T-helper 17 cell (primary cell): ENCODE measurements at regions not wholly inside any gene's neighbourhood (a gene's known extent, or its start where the extent isn't known, plus 50 kb on each side); places are given as distances from the start of the nearest gene placed in this dataset.

ENCODE experiments used
- ATAC-seq: fragments of 150-1000 bp; cut with Tn5 transposase; 2 replicates; pipeline ENCODE4 v1.10.0; 2021; ENCODE audit warnings: mild to moderate bottlenecking, moderate library complexity
- DNase-seq, 3 donors: peaks; one replicate each; pipeline versions ENCODE4 v3.0.0 to v3.0.0-alpha.2; 2020 to 2021
- H3K9me3 ChIP-seq: one replicate; pipeline ENCODE4 v1.7.0; 2013; ENCODE audit warnings: low read length, mild to moderate bottlenecking; ENCODE audit not compliant: control insufficient read depth, poor library complexity, severe bottlenecking
- H3K27ac Mint-ChIP-seq: one replicate; pipeline ENCODE4 v1.8.0; 2022; ENCODE audit warnings: mild to moderate bottlenecking, moderate library complexity, mixed read lengths
- H3K27me3 Mint-ChIP-seq: one replicate; pipeline ENCODE4 v1.8.0; 2022; ENCODE audit warnings: mixed read lengths
- H3K36me3 Mint-ChIP-seq: one replicate; pipeline ENCODE4 v1.8.0; 2022; ENCODE audit warnings: low read depth, mixed read lengths
- H3K4me1 Mint-ChIP-seq: one replicate; pipeline ENCODE4 v1.8.0; 2022; ENCODE audit warnings: mild to moderate bottlenecking, mixed read lengths
- H3K4me3 Mint-ChIP-seq: one replicate; pipeline ENCODE4 v1.8.0; 2022; ENCODE audit warnings: mild to moderate bottlenecking, moderate library complexity, mixed read lengths

DNA sequence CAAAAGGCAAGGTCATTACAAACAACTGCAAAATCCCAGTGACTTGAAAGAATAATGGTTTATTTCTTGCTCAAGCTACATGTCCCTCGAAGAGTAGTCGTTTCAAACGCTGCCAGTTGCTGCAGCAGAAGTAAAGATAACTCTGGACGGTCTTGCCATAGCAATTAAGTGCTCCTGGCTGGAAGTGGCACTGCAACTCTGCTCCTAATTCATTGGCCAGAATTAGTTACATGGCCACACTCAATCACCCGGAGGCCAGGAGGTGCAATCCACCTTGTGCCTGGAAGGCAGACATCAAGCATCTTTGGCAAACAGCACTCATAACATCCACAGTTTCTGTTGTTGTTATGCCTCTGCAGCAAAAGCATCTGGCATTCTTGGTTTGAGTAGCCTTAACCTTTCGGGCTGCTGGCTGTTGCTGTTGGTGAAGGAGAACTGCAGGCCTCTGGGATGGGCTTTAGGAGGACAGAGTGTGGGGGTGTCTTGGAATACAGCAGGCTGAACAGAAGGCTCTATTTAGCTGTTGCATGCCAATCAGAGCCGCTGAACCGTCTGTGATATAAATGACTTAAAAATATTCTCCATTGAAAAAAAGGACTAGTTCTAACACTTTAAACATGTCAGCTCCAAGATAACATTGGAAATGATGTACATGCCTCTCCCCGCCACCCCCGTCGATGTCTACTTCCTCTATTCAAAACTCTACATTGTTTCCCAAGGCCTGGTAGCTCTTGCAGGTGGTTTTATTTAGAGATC lies 123.5 kb upstream of the DYRK2 start:
- DNase-seq: no peak
- H3K4me3 Mint-ChIP-seq: no peak overlapping the region
- no peaks in the 10 kb centered on the region for H3K36me3 Mint-ChIP-seq
- H3K9me3 ChIP-seq: no peaks in the 10 kb centered on the region
- H3K4me1 Mint-ChIP-seq: peaks cover 2% of the 10 kb centered on the region
- no peak overlapping the region for H3K27ac Mint-ChIP-seq
- ATAC-seq: no peak
- H3K27me3 Mint-ChIP-seq: no peaks in the 10 kb centered on the region

DNA sequence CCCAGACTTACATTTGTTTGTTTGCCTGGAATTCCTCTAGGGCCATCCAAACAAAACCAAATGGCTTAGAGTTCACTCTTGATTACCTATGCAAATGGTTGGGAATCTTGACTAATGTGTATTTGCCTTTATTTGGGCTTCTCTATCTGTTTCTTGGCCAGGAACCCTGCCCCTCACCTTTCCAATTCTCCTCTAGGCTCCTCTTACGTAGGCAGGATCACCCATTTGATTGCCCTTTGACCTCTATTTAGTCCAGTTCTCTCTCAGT lies 123.0 kb upstream of the DYRK2 start:
- DNase-seq (no peak), ATAC-seq (no peak)
- Mint-ChIP-seq H3K27ac (peak overlapping the region; percentile 30), H3K4me3 (no peak overlapping the region), H3K36me3 (no peaks in the 10 kb centered on the region), H3K27me3 (no peaks in the 10 kb centered on the region), H3K4me1 (peaks cover 2% of the 10 kb centered on the region)
- no peaks in the 10 kb centered on the region for H3K9me3 ChIP-seq

DNA sequence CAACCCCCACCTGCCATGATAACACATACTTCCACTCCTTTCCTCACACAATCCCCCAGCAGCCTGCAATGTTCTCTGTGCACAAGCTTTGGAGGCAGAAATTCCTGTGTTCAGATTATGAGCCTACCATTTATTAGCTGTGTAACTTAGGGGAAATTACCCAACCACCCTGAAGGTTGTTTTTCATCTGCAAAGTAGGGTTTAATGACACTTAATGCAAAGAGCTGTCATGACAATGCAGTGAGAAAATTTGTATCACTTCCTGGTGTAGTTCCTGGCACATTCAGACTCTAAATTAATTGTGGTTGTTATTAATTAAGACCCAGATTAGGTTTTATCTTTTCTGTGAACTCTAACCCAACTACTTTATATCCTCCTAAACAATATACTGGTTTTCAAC lies 122.4 kb upstream of the DYRK2 start:
- DNase-seq (no peak), ATAC-seq (no peak)
- no peaks in the 10 kb centered on the region for H3K36me3 Mint-ChIP-seq
- H3K27me3 Mint-ChIP-seq: no peaks in the 10 kb centered on the region
- no peak overlapping the region for H3K4me3 Mint-ChIP-seq
- peaks cover 2% of the 10 kb centered on the region for H3K4me1 Mint-ChIP-seq
- peak overlapping the region; percentile 30 for H3K27ac Mint-ChIP-seq
- no peaks in the 10 kb centered on the region for H3K9me3 ChIP-seq

DNA sequence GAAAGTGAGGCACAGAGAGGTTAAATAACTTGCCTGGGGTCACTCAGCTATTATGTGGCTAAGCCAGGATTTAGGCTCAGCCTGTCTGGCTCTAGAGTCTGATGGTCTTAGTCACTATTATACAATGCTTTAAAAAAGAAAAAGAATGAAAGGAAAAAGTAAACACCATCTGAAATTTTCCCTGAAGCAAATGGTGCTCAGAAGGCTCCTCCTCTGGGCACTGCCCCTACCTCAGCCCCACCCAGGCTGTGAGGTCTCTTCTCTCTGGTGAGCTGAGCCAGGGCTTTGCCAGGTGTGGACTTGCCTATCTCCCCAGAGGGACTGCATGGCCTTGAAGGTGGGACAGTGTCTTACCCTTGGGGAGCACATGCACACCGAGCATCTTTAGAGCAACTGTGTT lies 117.5 kb upstream of the DYRK2 start:
- H3K9me3 ChIP-seq: no peaks in the 10 kb centered on the region
- no peak overlapping the region for H3K27ac Mint-ChIP-seq
- no peaks in the 10 kb centered on the region for H3K27me3 Mint-ChIP-seq
- DNase-seq (no peak), ATAC-seq (no peak)
- no peak overlapping the region for H3K4me3 Mint-ChIP-seq
- H3K36me3 Mint-ChIP-seq: no peaks in the 10 kb centered on the region
- peaks cover 5% of the 10 kb centered on the region for H3K4me1 Mint-ChIP-seq

DNA sequence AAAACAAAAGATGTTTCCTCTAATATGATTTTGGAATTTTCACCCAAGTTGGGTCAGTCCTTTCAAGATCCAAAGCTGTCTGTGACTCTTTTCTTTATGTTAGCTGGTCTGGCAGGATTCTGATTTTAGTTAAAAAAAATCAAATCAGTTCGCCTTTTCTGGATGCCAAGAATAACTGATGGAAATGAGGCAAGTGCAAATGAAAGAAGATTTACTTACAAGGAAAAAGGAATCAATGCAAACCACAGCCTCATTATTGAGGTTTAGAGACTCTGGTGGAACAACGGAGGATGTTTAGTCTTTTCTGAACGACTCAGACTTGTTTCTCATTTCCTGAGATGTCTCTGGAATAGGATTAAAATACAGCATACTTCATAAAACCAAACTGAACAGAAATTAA lies 117.0 kb upstream of the DYRK2 start:
- ATAC-seq: no peak
- no peaks in the 10 kb centered on the region for H3K9me3 ChIP-seq
- Mint-ChIP-seq H3K4me1 (peaks cover 2% of the 10 kb centered on the region), H3K4me3 (no peak overlapping the region), H3K36me3 (no peaks in the 10 kb centered on the region), H3K27ac (no peak overlapping the region), H3K27me3 (no peaks in the 10 kb centered on the region)
- no peak for DNase-seq

DNA sequence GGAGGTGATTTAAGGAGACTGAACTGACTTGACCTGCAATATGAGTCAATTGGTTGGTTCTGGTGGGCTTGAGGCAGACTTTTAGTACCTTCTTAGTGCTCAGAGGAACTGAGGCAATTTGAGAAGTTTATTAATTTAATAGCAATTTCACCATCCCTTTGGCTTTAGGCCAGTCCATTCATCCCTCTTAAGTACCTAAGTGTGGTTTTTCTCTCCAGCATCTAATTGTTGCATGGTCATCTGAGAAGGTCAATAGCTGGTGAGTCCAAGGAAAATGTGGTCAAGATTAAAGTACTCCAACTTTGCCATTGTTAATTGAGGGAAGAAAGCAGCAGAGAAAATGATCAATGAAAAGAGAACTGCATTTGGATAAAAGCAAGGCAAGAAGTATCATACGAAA lies 115.4 kb upstream of the DYRK2 start:
- Mint-ChIP-seq H3K36me3 (no peaks in the 10 kb centered on the region), H3K4me3 (no peak overlapping the region), H3K27ac (no peak overlapping the region), H3K27me3 (no peaks in the 10 kb centered on the region), H3K4me1 (peaks cover 11% of the 10 kb centered on the region)
- DNase-seq (no peak), ATAC-seq (no peak)
- no peaks in the 10 kb centered on the region for H3K9me3 ChIP-seq

DNA sequence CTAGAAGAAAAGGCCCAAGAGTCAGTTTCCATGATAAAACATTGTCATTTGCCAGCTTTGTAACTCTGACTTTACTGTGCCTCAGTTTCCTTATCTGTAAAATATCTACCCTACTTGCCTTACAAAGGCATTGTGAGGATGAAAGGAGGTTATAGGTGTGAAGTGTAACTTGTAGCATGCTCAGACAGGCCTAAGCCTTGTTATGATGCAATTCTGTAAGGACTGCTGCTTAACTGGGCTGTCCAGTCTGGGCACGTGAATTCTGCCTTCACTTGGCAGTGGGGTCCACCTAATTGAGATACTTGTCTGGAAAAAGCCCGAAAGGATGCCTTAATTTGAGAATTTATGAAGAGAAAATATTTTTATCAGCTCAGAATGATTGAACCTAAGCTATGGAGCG lies 114.5 kb upstream of the DYRK2 start:
- Mint-ChIP-seq H3K4me3 (no peak overlapping the region), H3K36me3 (no peaks in the 10 kb centered on the region), H3K4me1 (peaks cover 11% of the 10 kb centered on the region), H3K27me3 (no peaks in the 10 kb centered on the region), H3K27ac (no peak overlapping the region)
- no peak for ATAC-seq
- no peaks in the 10 kb centered on the region for H3K9me3 ChIP-seq
- no peak for DNase-seq

DNA sequence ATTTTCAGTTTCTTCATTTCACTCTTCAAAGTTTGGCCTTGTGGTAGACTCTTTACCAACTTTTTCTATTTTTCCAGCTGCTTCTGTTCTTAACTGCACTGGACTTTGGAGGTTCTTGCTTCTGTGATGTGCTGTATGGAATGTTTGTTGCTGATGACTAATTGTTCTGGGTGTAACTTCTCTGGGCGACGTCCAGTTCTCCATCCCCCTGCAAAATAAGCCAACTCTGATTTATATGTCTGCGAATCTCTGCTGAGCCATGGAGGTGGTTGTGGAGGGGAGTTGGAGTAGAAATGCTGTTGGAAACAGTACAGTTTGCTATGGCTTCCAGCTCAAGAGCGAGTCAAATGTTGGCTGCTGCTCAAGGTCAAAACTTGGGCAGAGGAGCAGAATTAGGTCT lies 113.9 kb upstream of the DYRK2 start:
- Mint-ChIP-seq H3K27ac (no peak overlapping the region), H3K36me3 (no peaks in the 10 kb centered on the region), H3K27me3 (no peaks in the 10 kb centered on the region), H3K4me1 (peaks cover 11% of the 10 kb centered on the region), H3K4me3 (no peak overlapping the region)
- H3K9me3 ChIP-seq: no peaks in the 10 kb centered on the region
- DNase-seq (no peak), ATAC-seq (no peak)

DNA sequence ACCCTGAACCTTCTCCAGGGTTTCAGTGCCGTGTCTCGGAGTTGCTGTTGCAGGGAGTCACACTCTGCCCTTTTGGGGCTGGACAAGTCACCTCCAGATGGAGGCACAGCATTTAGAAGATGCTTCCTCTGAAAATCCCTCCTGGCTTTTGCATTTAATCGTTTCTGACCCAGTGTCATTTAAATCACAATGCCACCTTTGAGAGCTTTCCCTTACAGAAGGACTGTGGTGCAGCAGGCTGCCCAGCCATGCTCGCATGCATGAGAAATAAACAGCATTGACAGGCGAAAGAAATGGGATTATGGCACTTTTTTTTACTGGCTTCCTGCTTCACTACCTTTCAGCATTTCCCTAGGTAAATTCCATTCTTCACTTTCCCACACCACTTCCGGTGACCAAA lies 113.4 kb upstream of the DYRK2 start:
- H3K27ac Mint-ChIP-seq: no peak overlapping the region
- H3K27me3 Mint-ChIP-seq: no peaks in the 10 kb centered on the region
- H3K4me1 Mint-ChIP-seq: peaks cover 11% of the 10 kb centered on the region
- DNase-seq (no peak), ATAC-seq (no peak)
- no peaks in the 10 kb centered on the region for H3K36me3 Mint-ChIP-seq
- no peak overlapping the region for H3K4me3 Mint-ChIP-seq
- H3K9me3 ChIP-seq: no peaks in the 10 kb centered on the region

DNA sequence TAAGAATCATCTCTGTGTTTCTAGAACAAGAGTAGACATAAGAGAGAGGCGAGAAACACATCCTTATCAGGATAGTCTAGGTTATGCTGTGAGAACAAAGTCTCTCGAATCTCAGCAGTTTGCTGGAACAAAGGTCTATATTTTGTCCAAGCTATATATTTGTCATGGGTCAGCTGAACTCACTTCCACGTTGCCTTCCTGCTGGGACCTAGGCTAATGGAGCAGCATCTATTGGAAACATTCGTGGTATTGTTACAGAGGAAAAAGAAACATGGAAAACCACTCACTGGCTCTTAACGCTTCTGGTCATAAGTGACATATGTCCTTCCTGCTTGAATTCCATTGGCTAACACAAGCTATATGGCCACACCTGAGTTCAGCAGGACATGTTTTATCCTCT lies 112.6 kb upstream of the DYRK2 start:
- ATAC-seq: no peak
- H3K36me3 Mint-ChIP-seq: no peaks in the 10 kb centered on the region
- no peaks in the 10 kb centered on the region for H3K9me3 ChIP-seq
- no peak for DNase-seq
- no peaks in the 10 kb centered on the region for H3K27me3 Mint-ChIP-seq
- no peak overlapping the region for H3K4me3 Mint-ChIP-seq
- H3K27ac Mint-ChIP-seq: no peak overlapping the region
- peaks cover 13% of the 10 kb centered on the region for H3K4me1 Mint-ChIP-seq

DNA sequence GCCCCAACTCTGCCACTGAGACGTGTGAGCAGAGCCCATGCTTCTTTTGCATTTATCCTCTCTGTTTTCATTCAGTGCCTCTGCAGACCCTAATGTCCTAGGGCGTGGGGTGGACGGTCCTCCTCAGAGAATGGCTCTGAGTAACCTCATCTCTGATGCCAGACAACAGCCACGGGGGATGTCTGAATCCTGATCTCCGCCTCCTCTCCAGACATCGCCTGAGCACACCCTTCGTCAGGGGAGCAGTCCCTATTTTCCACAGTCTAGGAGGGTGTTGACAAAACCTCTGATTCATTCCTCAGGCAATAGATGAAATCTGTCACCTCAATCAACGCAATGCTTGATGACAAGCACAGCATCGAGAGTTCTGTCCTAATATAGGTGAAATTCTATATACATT lies 109.2 kb upstream of the DYRK2 start:
- no peaks in the 10 kb centered on the region for H3K9me3 ChIP-seq
- H3K4me3 Mint-ChIP-seq: no peak overlapping the region
- ATAC-seq (no peak), DNase-seq (no peak)
- H3K27ac Mint-ChIP-seq: no peak overlapping the region
- peaks cover 2% of the 10 kb centered on the region for H3K36me3 Mint-ChIP-seq
- no peaks in the 10 kb centered on the region for H3K27me3 Mint-ChIP-seq
- peaks cover 30% of the 10 kb centered on the region for H3K4me1 Mint-ChIP-seq

DNA sequence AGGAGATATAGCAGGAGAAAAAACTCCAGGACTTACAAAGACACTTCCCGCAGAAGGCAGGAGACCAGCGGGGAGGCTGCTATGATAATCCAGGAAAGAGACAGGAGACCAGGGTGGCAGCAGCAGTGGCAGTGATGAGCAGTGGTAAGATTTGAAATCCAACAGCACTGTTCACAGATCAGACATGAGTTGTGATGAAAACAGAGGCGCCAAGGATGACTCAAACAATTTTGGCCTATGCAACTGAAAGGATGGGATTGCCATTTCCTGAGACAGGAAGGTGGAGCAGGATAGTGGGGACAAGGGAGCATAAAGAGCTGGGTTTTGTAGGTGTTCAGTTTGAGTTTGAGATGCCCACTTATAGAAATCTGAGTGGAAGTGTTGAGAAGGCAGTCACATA lies 108.6 kb upstream of the DYRK2 start:
- no peaks in the 10 kb centered on the region for H3K9me3 ChIP-seq
- H3K36me3 Mint-ChIP-seq: peaks cover 2% of the 10 kb centered on the region
- no peaks in the 10 kb centered on the region for H3K27me3 Mint-ChIP-seq
- H3K4me1 Mint-ChIP-seq: peaks cover 28% of the 10 kb centered on the region
- H3K27ac Mint-ChIP-seq: no peak overlapping the region
- DNase-seq: no peak
- H3K4me3 Mint-ChIP-seq: no peak overlapping the region
- ATAC-seq: no peak

DNA sequence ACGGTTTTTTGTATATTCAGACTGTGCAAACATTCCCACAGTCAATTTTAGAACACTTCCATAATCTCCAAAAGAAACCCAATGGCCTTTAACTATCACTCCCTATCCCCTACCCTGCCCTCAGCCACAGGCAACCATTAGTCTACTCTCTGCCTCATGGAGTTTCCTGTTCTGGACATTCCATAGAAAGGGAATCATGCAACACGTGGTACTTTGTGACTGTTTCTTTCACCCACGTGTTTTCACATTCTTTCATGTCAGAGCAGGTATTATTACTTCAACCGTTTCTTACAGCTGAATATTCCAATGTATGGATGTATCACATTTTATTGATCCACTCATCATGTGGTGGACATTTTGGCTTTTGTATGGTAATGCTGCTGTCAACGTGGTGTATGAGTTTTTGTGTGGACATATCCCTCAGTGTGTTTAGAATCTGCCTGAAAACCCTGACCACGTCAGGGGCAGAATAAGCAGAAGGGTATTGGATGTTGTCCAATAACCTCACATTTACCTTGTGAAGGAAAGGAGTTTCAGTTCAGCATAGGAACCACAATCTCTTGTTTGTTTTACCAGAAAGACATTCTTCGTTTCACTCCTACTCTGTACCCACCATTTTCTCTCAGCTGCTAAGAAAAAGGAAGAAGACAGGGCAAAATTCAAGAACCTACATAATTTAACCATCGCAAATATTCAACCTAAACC lies 107.5 kb upstream of the DYRK2 start:
- peak overlapping the region; percentile 88 for H3K27ac Mint-ChIP-seq
- peaks cover 2% of the 10 kb centered on the region for H3K36me3 Mint-ChIP-seq
- no peaks in the 10 kb centered on the region for H3K27me3 Mint-ChIP-seq
- ATAC-seq (no peak), DNase-seq (no peak)
- H3K4me1 Mint-ChIP-seq: peaks cover 28% of the 10 kb centered on the region
- no peaks in the 10 kb centered on the region for H3K9me3 ChIP-seq
- peak overlapping the region; percentile 22 for H3K4me3 Mint-ChIP-seq

DNA sequence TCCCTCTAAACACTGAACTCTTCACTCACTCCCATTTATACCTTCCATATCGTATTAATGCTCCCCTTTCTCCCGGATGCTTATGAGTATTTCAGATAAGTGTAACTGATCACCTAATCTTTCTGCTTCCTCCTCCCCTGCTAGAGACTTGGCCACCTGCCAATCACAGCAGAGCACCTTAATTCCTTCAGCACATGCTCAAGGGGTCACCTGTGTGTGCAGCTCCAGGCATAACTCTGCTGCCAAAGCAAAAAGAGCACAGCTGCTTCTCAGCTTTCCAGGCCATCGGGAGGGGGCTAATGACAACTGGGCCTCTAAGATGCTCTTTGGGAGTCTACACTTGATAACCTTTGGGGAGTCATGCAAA lies 106.9 kb upstream of the DYRK2 start:
- H3K36me3 Mint-ChIP-seq: peaks cover 2% of the 10 kb centered on the region
- no peaks in the 10 kb centered on the region for H3K9me3 ChIP-seq
- no peaks in the 10 kb centered on the region for H3K27me3 Mint-ChIP-seq
- peaks cover 30% of the 10 kb centered on the region for H3K4me1 Mint-ChIP-seq
- H3K27ac Mint-ChIP-seq: peak overlapping the region; percentile 88
- no peak for ATAC-seq
- H3K4me3 Mint-ChIP-seq: peak overlapping the region; percentile 22
- DNase-seq: no peak
